HG03469 (cell line): ENCODE measurements at regions not wholly inside any gene's neighbourhood (a gene's known extent, or its start where the extent isn't known, plus 50 kb on each side); places are given as distances from the start of the nearest gene placed in this dataset.

Source experiments
- ATAC-seq: cut with Tn5 transposase; IDR thresholded peaks from one replicate; pipeline ENCODE4 v1.9.1; 2021; ENCODE audit warnings: mild to moderate bottlenecking, moderate library complexity, moderate number of reproducible peaks; ENCODE audit not compliant: unreplicated experiment

GRCh38 chr4:13142191-13142590, 341.9 kb downstream of the RAB28 start:
- no peak for ATAC-seq

GRCh38 chr4:13137390-13137789, 346.8 kb downstream of the RAB28 start:
- ATAC-seq: no peak

- ATAC-seq: no peak
Observed at GRCh38 chr4:13133700-13134099, 350.4 kb downstream of the RAB28 start.

GRCh38 chr4:13130848-13131247, 353.3 kb downstream of the RAB28 start:
- ATAC-seq: no peak

- ATAC-seq: no peak
Observed at GRCh38 chr4:13129095-13129494, 355.0 kb downstream of the RAB28 start.

GRCh38 chr4:13126976-13127910, 356.9 kb downstream of the RAB28 start:
- ATAC-seq: no peak

GRCh38 chr4:13118633-13119032, 365.5 kb downstream of the RAB28 start:
- no peak for ATAC-seq

- no peak for ATAC-seq
Observed at GRCh38 chr4:13117185-13117584, 367.0 kb downstream of the RAB28 start.

- no peak for ATAC-seq
Observed at GRCh38 chr4:13112030-13112429, 372.1 kb downstream of the RAB28 start.

- ATAC-seq: no peak
Observed at GRCh38 chr4:13109536-13109935, 374.6 kb downstream of the RAB28 start.

GRCh38 chr4:13108096-13108495, 376.0 kb downstream of the RAB28 start:
- no peak for ATAC-seq

GRCh38 chr4:13103382-13104015, 380.6 kb downstream of the RAB28 start:
- no peak for ATAC-seq

GRCh38 chr4:13102092-13102742, 381.9 kb downstream of the RAB28 start:
- ATAC-seq: no peak

- no peak for ATAC-seq
Observed at GRCh38 chr4:13097971-13098370, 386.2 kb downstream of the RAB28 start.

GRCh38 chr4:13095722-13096121, 388.4 kb downstream of the RAB28 start:
- no peak for ATAC-seq

- no peak for ATAC-seq
Observed at GRCh38 chr4:13093170-13093569, 391.0 kb downstream of the RAB28 start.

GRCh38 chr4:13092702-13093101, 391.4 kb downstream of the RAB28 start:
- ATAC-seq: no peak

- no peak for ATAC-seq
Observed at GRCh38 chr4:13089659-13089998, 394.5 kb downstream of the RAB28 start.

GRCh38 chr4:13088726-13089658, 395.1 kb downstream of the RAB28 start:
- ATAC-seq: no peak

GRCh38 chr4:13087041-13087440, 397.1 kb downstream of the RAB28 start:
- no peak for ATAC-seq

GRCh38 chr4:13084210-13084609, 399.9 kb downstream of the RAB28 start:
- no peak for ATAC-seq
